H9 (cell line): ENCODE measurements at regions not wholly inside any gene's neighbourhood (a gene's known extent, or its start where the extent isn't known, plus 50 kb on each side); places are given as distances from the start of the nearest gene placed in this dataset.

Source experiments
- DNase-seq: peaks from one replicate; pipeline ENCODE4 v3.0.0-alpha.2; 2017
- H2AFZ ChIP-seq: one replicate; pipeline ENCODE4 v1.6.1; 2013; ENCODE audit warnings: mild to moderate bottlenecking, low read length, control low read depth, moderate library complexity
- H2AK5ac ChIP-seq: 2 replicates; pipeline ENCODE4 v1.6.1; 2013; ENCODE audit warnings: low read length, control low read depth, mixed read lengths; ENCODE audit not compliant: insufficient read length
- H2BK120ac ChIP-seq: one replicate; pipeline ENCODE4 v1.6.1; 2013; ENCODE audit warnings: low read depth, mild to moderate bottlenecking, low read length, control low read depth, inconsistent platforms; ENCODE audit not compliant: poor library complexity, severe bottlenecking
- H2BK12ac ChIP-seq: 2 replicates; pipeline ENCODE4 v1.6.1; 2013; ENCODE audit warnings: low read length, control low read depth, mixed read lengths, low read depth; ENCODE audit not compliant: insufficient read length
- H2BK15ac ChIP-seq: 2 replicates; pipeline ENCODE4 v1.6.1; 2013; ENCODE audit warnings: low read depth, low read length, control low read depth
- H2BK20ac ChIP-seq: one replicate; pipeline ENCODE4 v1.6.1; 2013; ENCODE audit warnings: low read depth, mild to moderate bottlenecking, low read length, control low read depth, inconsistent platforms; ENCODE audit not compliant: poor library complexity, severe bottlenecking
- H2BK5ac ChIP-seq: 2 replicates; pipeline ENCODE4 v1.6.1; 2013; ENCODE audit warnings: low read length, control low read depth, mixed read lengths; ENCODE audit not compliant: insufficient read length
- H3K14ac ChIP-seq: 2 replicates; pipeline ENCODE4 v1.6.1; 2013; ENCODE audit warnings: low read length, control low read depth; ENCODE audit not compliant: insufficient read depth
- H3K18ac ChIP-seq: 2 replicates; pipeline ENCODE4 v1.6.1; 2013; ENCODE audit warnings: low read depth, mild to moderate bottlenecking, mixed read lengths, low read length, control low read depth; ENCODE audit not compliant: insufficient read length
- H3K23ac ChIP-seq: 2 replicates; pipeline ENCODE4 v1.6.1; 2013; ENCODE audit warnings: low read length, control low read depth, mixed read lengths, low read depth; ENCODE audit not compliant: insufficient read length
- H3K23me2 ChIP-seq: 2 replicates; pipeline ENCODE4 v1.6.1; 2013; ENCODE audit warnings: low read depth, mild to moderate bottlenecking, mixed read lengths, low read length, control low read depth; ENCODE audit not compliant: insufficient read length, poor library complexity, severe bottlenecking
- H3K27ac ChIP-seq: 2 replicates; pipeline ENCODE4 v1.5.1; 2013; ENCODE audit warnings: low read length, control low read depth, mixed read lengths, low read depth; ENCODE audit not compliant: insufficient read length
- H3K27me3 ChIP-seq: 2 replicates; pipeline ENCODE4 v1.6.1; 2013; ENCODE audit warnings: low read length, control low read depth, inconsistent platforms; ENCODE audit not compliant: insufficient read depth
- H3K4ac ChIP-seq: 2 replicates; pipeline ENCODE4 v1.6.1; 2013; ENCODE audit warnings: low read depth, mild to moderate bottlenecking, control low read depth, inconsistent platforms, low read length, moderate library complexity
- H3K4me1 ChIP-seq: 2 replicates; pipeline ENCODE4 v1.6.1; 2013; ENCODE audit warnings: low read length, control low read depth, inconsistent platforms; ENCODE audit not compliant: insufficient read depth
- H3K4me2 ChIP-seq: 2 replicates; pipeline ENCODE4 v1.6.1; 2013; ENCODE audit warnings: low read length, control low read depth, mixed read lengths; ENCODE audit not compliant: insufficient read length, insufficient read depth
- H3K56ac ChIP-seq: 2 replicates; pipeline ENCODE4 v1.6.1; 2013; ENCODE audit warnings: low read depth, mild to moderate bottlenecking, mixed read lengths, low read length, control low read depth; ENCODE audit not compliant: insufficient read length
- H3K79me1 ChIP-seq: 2 replicates; pipeline ENCODE4 v1.6.1; 2013; ENCODE audit warnings: low read depth, mild to moderate bottlenecking, moderate library complexity, low read length, control low read depth, inconsistent platforms; ENCODE audit not compliant: insufficient read depth, poor library complexity, severe bottlenecking
- H3K79me2 ChIP-seq: 2 replicates; pipeline ENCODE4 v1.6.1; 2013; ENCODE audit warnings: low read length, control low read depth, inconsistent platforms; ENCODE audit not compliant: insufficient read depth
- H3K9ac ChIP-seq: 2 replicates; pipeline ENCODE4 v1.6.1; 2013; ENCODE audit warnings: low read length, control low read depth, mixed read lengths; ENCODE audit not compliant: insufficient read length; ENCODE audit errors: extremely low read depth
- H3K9me3 ChIP-seq: one replicate; pipeline ENCODE4 v1.6.1; 2013; ENCODE audit warnings: low read depth, low read length, inconsistent platforms; ENCODE audit not compliant: control insufficient read depth
- H3T11ph ChIP-seq: one replicate; pipeline ENCODE4 v1.6.1; 2013; ENCODE audit warnings: mild to moderate bottlenecking, low read length, control low read depth, inconsistent platforms
- H4K20me1 ChIP-seq: one replicate; pipeline ENCODE4 v1.6.1; 2013; ENCODE audit not compliant: control insufficient read depth, insufficient read length, insufficient read depth
- H4K5ac ChIP-seq: 2 replicates; pipeline ENCODE4 v1.6.1; 2013; ENCODE audit warnings: low read depth, mild to moderate bottlenecking, mixed read lengths, low read length, control low read depth; ENCODE audit not compliant: insufficient read length
- H4K8ac ChIP-seq: replicated peaks from 2 replicates; pipeline ENCODE4 v1.6.1; 2013; ENCODE audit warnings: low read length, control low read depth, mixed read lengths, low read depth; ENCODE audit not compliant: insufficient read length
- H4K91ac ChIP-seq: 2 replicates; pipeline ENCODE4 v1.6.1; 2013; ENCODE audit warnings: low read depth, mild to moderate bottlenecking, moderate library complexity, mixed read lengths, low read length, control low read depth; ENCODE audit not compliant: insufficient read length
- H3K27ac Mint-ChIP-seq, 3 experiments: 2 replicates in 2 of 3; 3 replicates in 1 of 3; pipeline ENCODE4 v1.8.0; 2020 to 2021; ENCODE audit warnings: mixed read lengths in 3 of 3, mild to moderate bottlenecking in 1 of 3, moderate library complexity in 1 of 3
- H3K27me3 Mint-ChIP-seq: 2 replicates; pipeline ENCODE4 v1.8.0; 2021; ENCODE audit warnings: low read depth, mild to moderate bottlenecking, moderate library complexity, mixed read lengths
- H3K36me3 Mint-ChIP-seq, 3 experiments: 2 replicates in 2 of 3; 3 replicates in 1 of 3; pipeline ENCODE4 v1.8.0; 2020 to 2021; ENCODE audit warnings: low read depth in 3 of 3, mixed read lengths in 3 of 3; ENCODE audit not compliant: insufficient read depth in 1 of 3
- H3K4me1 Mint-ChIP-seq, 2 experiments: 2 replicates each; pipeline ENCODE4 v1.8.0; 2020; ENCODE audit warnings: mixed read lengths in 2 of 2
- H3K4me3 Mint-ChIP-seq, 2 experiments: 2 replicates in 1 of 2; 3 replicates in 1 of 2; pipeline ENCODE4 v1.8.0; 2020 to 2021; ENCODE audit warnings: mild to moderate bottlenecking in 2 of 2, mixed read lengths in 2 of 2, moderate library complexity in 1 of 2
- H3K9me3 Mint-ChIP-seq, 2 experiments: 2 replicates in 1 of 2; 3 replicates in 1 of 2; pipeline ENCODE4 v1.8.0; 2020; ENCODE audit warnings: mild to moderate bottlenecking in 2 of 2, mixed read lengths in 2 of 2, moderate library complexity in 1 of 2
- WGBS: extraction: QIAGEN DNeasy Blood & Tissue Kit; methylation state at CpG from one replicate; pipeline ENCODE4 v1.1.7; 2013; ENCODE audit warnings: missing lambda C conversion rate, low lambda C conversion rate, mixed read lengths; ENCODE audit not compliant: insufficient read length; ENCODE audit errors: extremely low coverage; 5-methylcytosine and 5-hydroxymethylcytosine counted together
- TF ChIP-seq, protein P1 (sequence below): fragments of 200-600 bp; sonication (generic); conservative IDR thresholded peaks from 3 replicates; pipeline ENCODE4 v1.8.0; 2021; ENCODE audit warnings: antibody characterized with exemption, mild to moderate bottlenecking

DNA sequence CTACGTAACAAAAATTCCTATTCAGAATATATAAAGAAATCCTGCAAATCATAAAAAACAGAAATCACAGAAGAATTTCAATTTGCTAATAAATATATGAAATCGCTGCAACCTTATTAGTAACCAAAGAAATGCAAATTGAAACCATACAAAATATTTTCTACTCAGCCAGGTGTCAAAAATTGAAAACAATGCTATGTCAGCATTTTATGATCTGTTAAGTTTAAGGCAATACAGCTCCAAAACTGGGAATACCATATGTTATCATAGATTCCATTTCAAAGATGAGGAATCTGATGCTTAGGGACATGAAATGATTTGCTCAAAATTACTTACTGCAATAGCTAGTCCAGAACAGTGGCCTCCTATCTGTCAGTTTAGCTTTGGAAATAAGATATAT, 168.9 kb downstream of the ID4 start:
- TF ChIP-seq, protein P1, sequence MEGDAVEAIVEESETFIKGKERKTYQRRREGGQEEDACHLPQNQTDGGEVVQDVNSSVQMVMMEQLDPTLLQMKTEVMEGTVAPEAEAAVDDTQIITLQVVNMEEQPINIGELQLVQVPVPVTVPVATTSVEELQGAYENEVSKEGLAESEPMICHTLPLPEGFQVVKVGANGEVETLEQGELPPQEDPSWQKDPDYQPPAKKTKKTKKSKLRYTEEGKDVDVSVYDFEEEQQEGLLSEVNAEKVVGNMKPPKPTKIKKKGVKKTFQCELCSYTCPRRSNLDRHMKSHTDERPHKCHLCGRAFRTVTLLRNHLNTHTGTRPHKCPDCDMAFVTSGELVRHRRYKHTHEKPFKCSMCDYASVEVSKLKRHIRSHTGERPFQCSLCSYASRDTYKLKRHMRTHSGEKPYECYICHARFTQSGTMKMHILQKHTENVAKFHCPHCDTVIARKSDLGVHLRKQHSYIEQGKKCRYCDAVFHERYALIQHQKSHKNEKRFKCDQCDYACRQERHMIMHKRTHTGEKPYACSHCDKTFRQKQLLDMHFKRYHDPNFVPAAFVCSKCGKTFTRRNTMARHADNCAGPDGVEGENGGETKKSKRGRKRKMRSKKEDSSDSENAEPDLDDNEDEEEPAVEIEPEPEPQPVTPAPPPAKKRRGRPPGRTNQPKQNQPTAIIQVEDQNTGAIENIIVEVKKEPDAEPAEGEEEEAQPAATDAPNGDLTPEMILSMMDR, result no peak
- no peak overlapping the region for H2AK5ac ChIP-seq
- no peak overlapping the region for H3K18ac ChIP-seq
- WGBS, result no CpG with 5 or more reads among the region's 2 CpGs
- no peak overlapping the region for H3K23ac ChIP-seq
- no peak overlapping the region for H4K91ac ChIP-seq
- H4K8ac ChIP-seq, result no peak overlapping the region
- H3K27me3 ChIP-seq, result 0 out of 2 replicates have a peak, but pooled peaks cover 3% of the 10 kb centered on the region
- no peak overlapping the region for H2BK12ac ChIP-seq
- no peak overlapping the region for H2BK120ac ChIP-seq
- H3K4me1 ChIP-seq, result no peaks in the 10 kb centered on the region
- no peaks in the 10 kb centered on the region for H3K79me1 ChIP-seq
- no peak overlapping the region for H3K56ac ChIP-seq
- no peak overlapping the region for H4K5ac ChIP-seq
- H2BK5ac ChIP-seq, result no peak overlapping the region
- no peaks in the 10 kb centered on the region for H3K9me3 ChIP-seq
- H3K14ac ChIP-seq, result no peak overlapping the region
- no peaks in the 10 kb centered on the region for H4K20me1 ChIP-seq
- no peaks in the 10 kb centered on the region for H3K79me2 ChIP-seq
- peaks cover 12% of the 10 kb centered on the region for H3K27me3 Mint-ChIP-seq
- H2AFZ ChIP-seq, result no peak overlapping the region
- no peaks in the 10 kb centered on the region for H3K9me3 Mint-ChIP-seq
- no peaks in the 10 kb centered on the region for H3K4me1 Mint-ChIP-seq
- H3K27ac ChIP-seq, result no peak overlapping the region
- no peak overlapping the region for H3K4me3 Mint-ChIP-seq
- no peak overlapping the region for H2BK15ac ChIP-seq
- no peak overlapping the region for H3T11ph ChIP-seq
- no peaks in the 10 kb centered on the region for H3K36me3 Mint-ChIP-seq
- no peak overlapping the region for H3K9ac ChIP-seq
- no peaks in the 10 kb centered on the region for H3K23me2 ChIP-seq
- no peak overlapping the region for H2BK20ac ChIP-seq
- no peak overlapping the region for H3K4ac ChIP-seq
- no peak overlapping the region for H3K27ac Mint-ChIP-seq
- no peak for DNase-seq
- no peak overlapping the region for H3K4me2 ChIP-seq
